H1 (cell line): ENCODE measurements at regions not wholly inside any gene's neighbourhood (a gene's known extent, or its start where the extent isn't known, plus 50 kb on each side); places are given as distances from the start of the nearest gene placed in this dataset.

Source experiments
- CTCF ChIA-PET: fragments of 300-600 bp; sonication (Branson Sonifier 250); formaldehyde crosslinking; loops from one replicate; lab custom pipeline; 2021; ENCODE audit not compliant: partially characterized antibody; lab: Charles Lee
- POLR2A ChIA-PET: fragments of 300-600 bp; sonication (Branson Sonifier 250); formaldehyde crosslinking; loops from one replicate; lab custom pipeline; 2021; ENCODE audit warnings: inconsistent platforms; ENCODE audit not compliant: partially characterized antibody; lab: Charles Lee
- DNase-seq, 2 experiments: peaks; one replicate each; pipeline versions ENCODE4 v3.0.0 to v3.0.0-alpha.2; 2010 to 2022; ENCODE audit warnings: low spot score in 2 of 2, low read depth in 1 of 2, mixed read lengths in 1 of 2
- FAIRE-seq: peaks from 2 replicates; lab custom pipeline; 2011; peaks lifted over from hg19 to GRCh38; lab: Jason Lieb, UNC
- H2AFZ ChIP-seq: 2 replicates; pipeline ENCODE4 v1.8.1; 2012; ENCODE audit warnings: low read length, inconsistent platforms
- H2AK5ac ChIP-seq: 2 replicates; pipeline ENCODE4 v1.6.1; 2013; ENCODE audit warnings: low read depth, low read length
- H2BK120ac ChIP-seq: replicated peaks from 2 replicates; pipeline ENCODE3; 2013; ENCODE audit warnings: low read depth, low read length, inconsistent platforms
- H2BK12ac ChIP-seq: 2 replicates; pipeline ENCODE4 v1.6.1; 2013; ENCODE audit warnings: low read depth, low read length
- H2BK15ac ChIP-seq: 2 replicates; pipeline ENCODE4 v1.6.1; 2013; ENCODE audit warnings: low read length
- H2BK20ac ChIP-seq: 2 replicates; pipeline ENCODE4 v1.6.1; 2013; ENCODE audit warnings: low read length
- H2BK5ac ChIP-seq: 2 replicates; pipeline ENCODE4 v1.6.1; 2013; ENCODE audit warnings: low read depth, low read length
- H3K14ac ChIP-seq: 2 replicates; pipeline ENCODE4 v1.6.1; 2013; ENCODE audit warnings: inconsistent platforms; ENCODE audit not compliant: insufficient read length
- H3K18ac ChIP-seq: 2 replicates; pipeline ENCODE4 v1.6.1; 2013; ENCODE audit warnings: low read length; ENCODE audit errors: extremely low read depth
- H3K23ac ChIP-seq: 2 replicates; pipeline ENCODE4 v1.6.1; 2013; ENCODE audit warnings: inconsistent platforms; ENCODE audit not compliant: insufficient read length
- H3K23me2 ChIP-seq: 2 replicates; pipeline ENCODE4 v1.6.1; 2013; ENCODE audit warnings: low read depth, low read length
- H3K27ac ChIP-seq: 2 replicates; pipeline ENCODE4 v1.6.1; 2011; ENCODE audit warnings: low read depth, low read length, inconsistent platforms
- H3K27me3 ChIP-seq, 4 experiments: replicated peaks in 1 of 4; 1 replicate in 1 of 4; 2 replicates in 3 of 4; pipeline versions ENCODE4 v1.6.1 to v1.8.1; 2011 to 2013; ENCODE audit warnings: low read length in 3 of 4, mild to moderate bottlenecking in 3 of 4, inconsistent platforms in 2 of 4, mixed read lengths in 2 of 4, moderate library complexity in 1 of 4; ENCODE audit not compliant: control insufficient read depth in 3 of 4, insufficient read depth in 3 of 4; ENCODE audit errors: extremely low read depth in 1 of 4
- H3K36me3 ChIP-seq, 4 experiments: 2 replicates each; pipeline versions ENCODE4 v1.6.1 to v1.8.1; 2011 to 2013; ENCODE audit warnings: mild to moderate bottlenecking in 4 of 4, low read length in 3 of 4, moderate library complexity in 2 of 4, control low read depth in 1 of 4, inconsistent platforms in 1 of 4; ENCODE audit not compliant: insufficient read depth in 4 of 4, control insufficient read depth in 2 of 4
- H3K4ac ChIP-seq: replicated peaks from 2 replicates; pipeline ENCODE3; 2013; ENCODE audit warnings: low read length, low read depth, mixed read lengths, inconsistent platforms; ENCODE audit not compliant: insufficient read length
- H3K4me1 ChIP-seq, 4 experiments: replicated peaks in 1 of 4; 1 replicate in 1 of 4; 2 replicates in 3 of 4; pipeline versions ENCODE4 v1.6.1 to v1.8.1; 2011 to 2013; ENCODE audit warnings: low read length in 3 of 4, inconsistent platforms in 2 of 4, mixed read lengths in 1 of 4; ENCODE audit not compliant: insufficient read depth in 4 of 4, control insufficient read depth in 3 of 4
- H3K4me2 ChIP-seq, 2 experiments: 2 replicates each; pipeline versions ENCODE4 v1.6.1 to v1.8.1; 2011 to 2013; ENCODE audit warnings: low read depth in 2 of 2, low read length in 2 of 2, control low read depth in 1 of 2, inconsistent platforms in 1 of 2, mild to moderate bottlenecking in 1 of 2; ENCODE audit not compliant: insufficient read depth in 1 of 2
- H3K4me3 ChIP-seq, 4 experiments: fragments of 200-600, 300-600 bp in 1 of 4; sonication (generic), shearing (Covaris generic), sonication (Bioruptor Twin) in 1 of 4; 2 replicates each; pipeline versions ENCODE4 v1.5.1 to v1.8.1; 2011 to 2016; ENCODE audit warnings: low read length in 4 of 4, low read depth in 3 of 4, control low read depth in 2 of 4, inconsistent platforms in 2 of 4, mild to moderate bottlenecking in 2 of 4, mixed read lengths in 1 of 4, moderate library complexity in 1 of 4; ENCODE audit not compliant: insufficient read depth in 2 of 4; ENCODE audit errors: extremely low read depth in 1 of 4
- H3K56ac ChIP-seq: replicated peaks from 2 replicates; pipeline ENCODE3; 2013; ENCODE audit warnings: low read depth, mild to moderate bottlenecking, mixed read lengths, low read length, inconsistent platforms; ENCODE audit not compliant: insufficient read length
- H3K79me1 ChIP-seq: 2 replicates; pipeline ENCODE4 v1.6.1; 2013; ENCODE audit warnings: low read depth, low read length, control low read depth
- H3K79me2 ChIP-seq, 2 experiments: 2 replicates each; pipeline versions ENCODE4 v1.6.1 to v1.8.1; 2012 to 2013; ENCODE audit warnings: low read length in 2 of 2, mild to moderate bottlenecking in 2 of 2, inconsistent platforms in 1 of 2; ENCODE audit not compliant: insufficient read depth in 2 of 2, control insufficient read depth in 1 of 2
- H3K9ac ChIP-seq, 4 experiments: replicated peaks in 1 of 4; 1 replicate in 1 of 4; 2 replicates in 3 of 4; pipeline versions ENCODE4 v1.6.1 to v1.8.1; 2011 to 2013; ENCODE audit warnings: low read depth in 3 of 4, low read length in 3 of 4, control low read depth in 2 of 4, mild to moderate bottlenecking in 2 of 4, moderate library complexity in 2 of 4, inconsistent platforms in 1 of 4; ENCODE audit errors: extremely low read depth in 1 of 4
- H3K9me3 ChIP-seq, 2 experiments: 2 replicates each; pipeline versions ENCODE4 v1.6.1 to v1.8.1; 2012 to 2013; ENCODE audit warnings: mild to moderate bottlenecking in 2 of 2, moderate library complexity in 2 of 2, control low read depth in 1 of 2, inconsistent platforms in 1 of 2, low read depth in 1 of 2, low read length in 1 of 2, mixed read lengths in 1 of 2; ENCODE audit not compliant: insufficient read depth in 2 of 2
- H4K20me1 ChIP-seq, 2 experiments: replicated peaks in 1 of 2; 2 replicates each; pipeline versions ENCODE3 to v1.8.1; 2011 to 2013; ENCODE audit warnings: inconsistent platforms in 2 of 2, low read length in 2 of 2, mild to moderate bottlenecking in 1 of 2; ENCODE audit not compliant: insufficient read depth in 2 of 2, control insufficient read depth in 1 of 2
- H4K5ac ChIP-seq: 2 replicates; pipeline ENCODE4 v1.6.1; 2013; ENCODE audit warnings: low read length, low read depth, mixed read lengths, inconsistent platforms; ENCODE audit not compliant: insufficient read length
- H4K8ac ChIP-seq: 2 replicates; pipeline ENCODE4 v1.8.0; 2013; ENCODE audit warnings: mild to moderate bottlenecking, moderate library complexity, low read length, inconsistent platforms; ENCODE audit not compliant: insufficient read depth; ENCODE audit errors: extremely low read depth
- H4K91ac ChIP-seq: replicated peaks from 2 replicates; pipeline ENCODE3; 2013; ENCODE audit warnings: low read length, mixed read lengths, inconsistent platforms; ENCODE audit not compliant: insufficient read length
- ASH2L ChIP-seq: fragments of 200-600, 300-600 bp; sonication (generic); IDR thresholded peaks from one replicate; pipeline ENCODE4 v1.7.1; 2017; ENCODE audit warnings: low read length
- CBX5 ChIP-seq: fragments of 300-800, 300-1000 bp; sonication (generic); IDR thresholded peaks from 2 replicates; pipeline ENCODE4 v1.7.1; 2016; ENCODE audit warnings: antibody characterized with exemption, low read length, low read depth
- EP300 ChIP-seq, 2 experiments: IDR thresholded peaks; 1 replicate in 1 of 2; 2 replicates in 1 of 2; pipeline ENCODE4 v1.6.1; 2011 to 2012; ENCODE audit warnings: low read depth in 2 of 2, low read length in 2 of 2, mild to moderate bottlenecking in 2 of 2, borderline replicate concordance in 1 of 2, inconsistent platforms in 1 of 2, moderate library complexity in 1 of 2
- EZH2 ChIP-seq: fragments of 200-600 bp; sonication (generic); IDR thresholded peaks from 2 replicates; pipeline ENCODE4 v1.7.1; 2012; ENCODE audit warnings: low read depth, mild to moderate bottlenecking, moderate library complexity, low read length, inconsistent platforms; ENCODE audit not compliant: severe bottlenecking
- HDAC6 ChIP-seq: IDR thresholded peaks from one replicate; pipeline ENCODE4 v1.7.1; 2012; ENCODE audit warnings: low read depth, mild to moderate bottlenecking, inconsistent platforms, low read length, moderate library complexity
- NRF1 ChIP-seq: IDR thresholded peaks from 2 replicates; pipeline ENCODE4 v1.6.1; 2011; ENCODE audit warnings: mild to moderate bottlenecking, low read depth, low read length, improper control_type of control experiment
- PHF8 ChIP-seq: fragments of 200-600 bp; sonication (generic); conservative IDR thresholded peaks from 2 replicates; pipeline ENCODE4 v1.7.1; 2012; ENCODE audit warnings: low read depth, mild to moderate bottlenecking, inconsistent platforms, low read length, moderate library complexity
- RBBP5 ChIP-seq: IDR thresholded peaks from 2 replicates; pipeline ENCODE4 v1.7.1; 2012; ENCODE audit warnings: low read depth, mild to moderate bottlenecking, inconsistent platforms, low read length, moderate library complexity, borderline replicate concordance
- SIN3A ChIP-seq, 2 experiments: IDR thresholded peaks in 1 of 2; conservative IDR thresholded peaks in 1 of 2; 2 replicates each; pipeline ENCODE4 v1.6.1; 2011 to 2012; ENCODE audit warnings: low read length in 2 of 2, improper control_type of control experiment in 1 of 2, low read depth in 1 of 2, mild to moderate bottlenecking in 1 of 2
- SP1 ChIP-seq: IDR thresholded peaks from 2 replicates; pipeline ENCODE4 v1.6.1; 2011; ENCODE audit warnings: low read depth, low read length
- SP2 ChIP-seq: IDR thresholded peaks from 2 replicates; pipeline ENCODE4 v1.6.1; 2012; ENCODE audit warnings: mild to moderate bottlenecking, low read length, inconsistent platforms
- SP4 ChIP-seq: IDR thresholded peaks from 2 replicates; pipeline ENCODE4 v1.6.1; 2012; ENCODE audit warnings: low read length, inconsistent platforms
- TAF7 ChIP-seq: optimal IDR thresholded peaks from 2 replicates; pipeline ENCODE3; 2011; ENCODE audit warnings: low read depth, mild to moderate bottlenecking, inconsistent platforms, low read length, moderate library complexity, borderline replicate concordance
- TBP ChIP-seq: IDR thresholded peaks from 2 replicates; pipeline ENCODE4 v1.6.1; 2011; ENCODE audit warnings: low read depth, low read length, improper control_type of control experiment
- YY1 ChIP-seq: IDR thresholded peaks from 2 replicates; pipeline ENCODE4 v1.6.1; 2011; ENCODE audit warnings: low read depth, mild to moderate bottlenecking, low read length
- ZNF274 ChIP-seq: IDR thresholded peaks from 2 replicates; pipeline ENCODE4 v1.7.0; 2012; ENCODE audit warnings: low read length, borderline replicate concordance; ENCODE audit errors: extremely low read depth
- WGBS, 2 experiments: shearing (Covaris generic) in 1 of 2; methylation state at CpG; one replicate each; pipeline versions ENCODE4 v1.1.6 to v1.1.7; 2013 to 2015; ENCODE audit warnings: low lambda C conversion rate in 2 of 2, mixed read lengths in 2 of 2, inconsistent platforms in 1 of 2, low coverage in 1 of 2, missing lambda C conversion rate in 1 of 2; ENCODE audit not compliant: insufficient replicate concordance in 2 of 2, insufficient coverage in 1 of 2, insufficient read length in 1 of 2; ENCODE audit errors: extremely low coverage in 1 of 2, missing lambda C conversion rate in 1 of 2; 5-methylcytosine and 5-hydroxymethylcytosine counted together

DNA sequence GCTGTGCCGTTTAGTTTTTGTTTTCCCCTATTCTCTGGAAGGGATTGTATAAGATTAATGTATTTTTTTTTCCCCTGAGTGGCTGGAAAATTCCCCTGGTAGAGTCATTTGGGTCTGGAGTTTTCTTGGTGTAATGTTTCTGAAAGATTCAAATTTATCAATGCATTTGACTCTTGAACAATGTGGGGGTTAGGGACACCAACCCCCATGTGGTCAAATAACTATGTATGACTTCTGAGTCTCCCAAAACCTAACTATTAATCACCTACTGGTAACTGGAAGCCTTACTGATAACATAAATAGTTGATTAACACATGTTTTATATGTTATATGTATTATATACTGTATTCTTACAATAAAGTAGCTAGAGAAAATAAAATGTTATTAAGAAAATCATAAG is 220.1 kb upstream of the PDE3A start:
- POLR2A ChIA-PET, result no interaction called here
- FAIRE-seq, result no peak
- TF ChIP-seq HDAC6 (no peak), ASH2L (no peak), ZNF274 (no peak), NRF1 (no peak), TBP (no peak), TAF7 (no peak), RBBP5 (no peak), YY1 (no peak), EZH2 (no peak), SP1 (no peak), SP2 (no peak), CBX5 (no peak), SP4 (no peak), SIN3A (conservative IDR thresholded peaks at IDR 0.05 in 1 of 2, IDR thresholded peaks at IDR 0.05 in 1 of 2; ENCODE audit: low read depth in 1 of 2, low read length in 2 of 2) (no peak), EP300 (IDR thresholded peaks at IDR 0.05; ENCODE audit: borderline replicate concordance in 1 of 2, low read depth in 2 of 2, low read length in 2 of 2) (no peak), PHF8 (no peak)

More for the DNA sequence above, 220.1 kb upstream of the PDE3A start:
- no peak overlapping the region for H2AK5ac ChIP-seq
- no peak overlapping the region for H3K4me3 ChIP-seq
- H3K23me2 ChIP-seq, result no peaks in the 10 kb centered on the region
- CTCF ChIA-PET, result interaction anchor here (1.2 kb wide), 1 partner anchor 26 kb away, joined by 3 read pairs; no protein-coding TSS in a partner anchor
- H3K27me3 ChIP-seq, result no peaks in the 10 kb centered on the region
- no peak overlapping the region for H3K23ac ChIP-seq
- 88% methylated on average over 1 of the region's 1 CpG; no CpG with 5 or more reads in 1 of the 2 experiments for WGBS, 2 experiments
- H3K4ac ChIP-seq, result no peak overlapping the region
- H3K27ac ChIP-seq, result no peak overlapping the region
- no peaks in the 10 kb centered on the region for H4K20me1 ChIP-seq
- no peak overlapping the region for H2BK5ac ChIP-seq
- no peak overlapping the region for H3K18ac ChIP-seq
- H2BK15ac ChIP-seq, result no peak overlapping the region
- no peaks in the 10 kb centered on the region for H3K79me1 ChIP-seq
- H2BK20ac ChIP-seq, result no peak overlapping the region
- no peaks in the 10 kb centered on the region for H3K9me3 ChIP-seq
- DNase-seq, result no peak
- peaks cover 0 to 3% (median 2%) of the 10 kb centered on the region in 4 experiments; a peak in 2 of 7 replicates for H3K4me1 ChIP-seq
- H4K91ac ChIP-seq, result no peak overlapping the region
- H3K36me3 ChIP-seq, result no peaks in the 10 kb centered on the region
- no peak overlapping the region for H4K8ac ChIP-seq
- H2BK120ac ChIP-seq, result no peak overlapping the region
- no peak overlapping the region for H3K4me2 ChIP-seq
- H3K14ac ChIP-seq, result no peak overlapping the region
- H4K5ac ChIP-seq, result no peak overlapping the region
- H2BK12ac ChIP-seq, result no peak overlapping the region
- H3K9ac ChIP-seq, result no peak overlapping the region
- no peak overlapping the region for H3K56ac ChIP-seq
- H2AFZ ChIP-seq, result no peak overlapping the region
- no peaks in the 10 kb centered on the region for H3K79me2 ChIP-seq
